ENCODE measurements at regions not wholly inside any gene's neighbourhood (a gene's known extent, or its start where the extent isn't known, plus 50 kb on each side); places are given as distances from the start of the nearest gene placed in this dataset.

DNA sequence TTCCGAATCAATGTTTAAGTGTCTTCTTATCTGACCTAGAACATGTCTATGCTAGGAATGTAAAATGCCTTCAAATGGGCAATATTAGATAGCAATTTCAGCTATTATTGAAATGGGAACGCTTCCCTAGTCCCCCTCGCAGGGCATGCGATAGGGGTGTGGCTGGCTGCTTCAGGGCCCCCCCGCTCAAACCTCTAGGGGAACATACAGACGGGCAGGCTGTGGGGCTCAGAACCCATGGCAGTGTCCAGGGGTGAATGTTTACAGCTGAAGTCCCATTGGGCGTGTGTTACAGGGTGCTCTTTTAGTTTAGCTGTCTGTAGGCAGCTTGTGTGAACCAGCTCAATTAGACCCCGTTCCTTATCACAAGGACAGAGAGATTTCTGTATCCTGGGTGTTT is 315.9 kb downstream of the DSEL start:
- Histone ChIP-seq H3K27me3 (ENCODE audit: insufficient read depth, low read length) (peaks cover 10% of the 10 kb centered on the region), H3K4me2 (ENCODE audit: insufficient read depth, low read length) (no peak overlapping the region), H3K79me2 (ENCODE audit: insufficient read depth, low read length) (no peaks in the 10 kb centered on the region), H3K27ac (ENCODE audit: low read depth, low read length) (no peak overlapping the region), H3K4me1 (ENCODE audit: insufficient read depth, low read length) (no peaks in the 10 kb centered on the region), H3K36me3 (ENCODE audit: insufficient read depth, low read length) (no peaks in the 10 kb centered on the region), H2AFZ (ENCODE audit: low read length) (peak overlapping the region; percentile 15), H3K9me3 (ENCODE audit: low read depth, low read length) (no peaks in the 10 kb centered on the region), H4K20me1 (ENCODE audit: insufficient read depth, low read length) (no peaks in the 10 kb centered on the region), H3K4me3 (ENCODE audit: insufficient read depth, low read length) (no peak overlapping the region)
- peak; percentile 11 for DNase-seq (ENCODE audit: insufficient read length, low spot score, missing footprints)
- TF ChIP-seq, protein P1, sequence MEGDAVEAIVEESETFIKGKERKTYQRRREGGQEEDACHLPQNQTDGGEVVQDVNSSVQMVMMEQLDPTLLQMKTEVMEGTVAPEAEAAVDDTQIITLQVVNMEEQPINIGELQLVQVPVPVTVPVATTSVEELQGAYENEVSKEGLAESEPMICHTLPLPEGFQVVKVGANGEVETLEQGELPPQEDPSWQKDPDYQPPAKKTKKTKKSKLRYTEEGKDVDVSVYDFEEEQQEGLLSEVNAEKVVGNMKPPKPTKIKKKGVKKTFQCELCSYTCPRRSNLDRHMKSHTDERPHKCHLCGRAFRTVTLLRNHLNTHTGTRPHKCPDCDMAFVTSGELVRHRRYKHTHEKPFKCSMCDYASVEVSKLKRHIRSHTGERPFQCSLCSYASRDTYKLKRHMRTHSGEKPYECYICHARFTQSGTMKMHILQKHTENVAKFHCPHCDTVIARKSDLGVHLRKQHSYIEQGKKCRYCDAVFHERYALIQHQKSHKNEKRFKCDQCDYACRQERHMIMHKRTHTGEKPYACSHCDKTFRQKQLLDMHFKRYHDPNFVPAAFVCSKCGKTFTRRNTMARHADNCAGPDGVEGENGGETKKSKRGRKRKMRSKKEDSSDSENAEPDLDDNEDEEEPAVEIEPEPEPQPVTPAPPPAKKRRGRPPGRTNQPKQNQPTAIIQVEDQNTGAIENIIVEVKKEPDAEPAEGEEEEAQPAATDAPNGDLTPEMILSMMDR (IDR thresholded peaks at IDR 0.05; ENCODE audit: extremely low read depth, low read depth, low read length): no peak

DNA sequence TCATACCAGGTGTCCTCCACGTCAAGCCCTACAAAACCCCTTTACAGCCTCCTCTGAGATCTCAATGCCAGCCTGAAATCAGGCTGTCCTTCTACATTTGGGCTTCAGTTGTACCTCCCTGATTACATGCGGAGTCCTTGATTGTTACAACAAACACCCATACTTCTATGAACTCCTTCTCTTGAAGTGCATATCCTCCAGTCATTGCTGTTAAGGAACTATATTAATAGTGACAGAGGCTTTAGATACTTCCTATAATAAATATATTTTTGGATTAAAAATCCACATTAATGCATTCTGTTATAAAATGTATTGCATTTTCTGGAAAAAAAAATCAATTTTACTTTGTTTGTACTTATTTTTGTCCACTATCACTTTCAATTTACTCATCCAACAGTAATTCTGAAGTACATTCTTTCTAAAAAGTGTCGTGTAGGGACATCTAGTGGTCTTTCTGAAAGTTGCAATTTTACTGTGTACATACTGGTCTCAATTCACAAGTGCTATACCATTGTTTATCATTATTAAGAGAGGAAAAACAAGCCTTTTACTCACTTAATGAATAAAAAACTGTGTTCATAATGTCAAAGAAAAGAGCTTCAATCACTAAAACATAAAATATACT is 316.4 kb downstream of the DSEL start:
- peaks cover 10% of the 10 kb centered on the region for H3K27me3 ChIP-seq (ENCODE audit: insufficient read depth, low read length)
- no peaks in the 10 kb centered on the region for H3K4me1 ChIP-seq (ENCODE audit: insufficient read depth, low read length)
- no peak overlapping the region for H3K4me3 ChIP-seq (ENCODE audit: insufficient read depth, low read length)
- H2AFZ ChIP-seq (ENCODE audit: low read length): peak overlapping the region; percentile 60
- peak overlapping the region; percentile 55 for H3K4me2 ChIP-seq (ENCODE audit: insufficient read depth, low read length)
- H3K36me3 ChIP-seq (ENCODE audit: insufficient read depth, low read length): no peaks in the 10 kb centered on the region
- no peaks in the 10 kb centered on the region for H3K79me2 ChIP-seq (ENCODE audit: insufficient read depth, low read length)
- DNase-seq (ENCODE audit: insufficient read length, low spot score, missing footprints): peak; percentile 45
- TF ChIP-seq, protein P1 (IDR thresholded peaks at IDR 0.05; ENCODE audit: extremely low read depth, low read depth, low read length): peak; percentile 60
- H4K20me1 ChIP-seq (ENCODE audit: insufficient read depth, low read length): no peaks in the 10 kb centered on the region
- H3K9me3 ChIP-seq (ENCODE audit: low read depth, low read length): no peaks in the 10 kb centered on the region
- H3K27ac ChIP-seq (ENCODE audit: low read depth, low read length): no peak overlapping the region

DNA sequence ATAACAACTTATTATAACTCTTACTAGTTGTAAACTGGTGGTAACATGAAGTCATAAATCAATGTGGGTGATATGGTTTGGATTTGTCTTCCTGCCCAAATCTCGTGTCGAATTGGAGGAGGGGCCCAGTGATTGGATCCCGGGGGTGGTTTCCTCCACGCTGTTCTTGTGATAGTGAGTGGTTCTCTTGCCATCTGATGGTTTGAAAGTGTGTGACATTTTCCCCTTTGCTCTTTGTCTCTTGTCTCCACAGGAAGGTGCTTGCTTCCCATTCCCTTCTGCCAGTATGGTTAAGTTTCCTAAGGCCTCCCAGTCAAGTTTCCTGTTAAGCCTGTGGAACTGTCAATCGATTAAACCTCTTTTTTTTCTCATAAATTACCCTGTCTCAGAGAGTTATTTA is 321.6 kb downstream of the DSEL start:
- Histone ChIP-seq H3K36me3 (ENCODE audit: insufficient read depth, low read length) (no peaks in the 10 kb centered on the region), H3K9me3 (ENCODE audit: low read depth, low read length) (no peaks in the 10 kb centered on the region), H3K79me2 (ENCODE audit: insufficient read depth, low read length) (no peaks in the 10 kb centered on the region), H2AFZ (ENCODE audit: low read length) (peak overlapping the region; percentile 17), H3K27ac (ENCODE audit: low read depth, low read length) (no peak overlapping the region), H4K20me1 (ENCODE audit: insufficient read depth, low read length) (no peaks in the 10 kb centered on the region), H3K4me3 (ENCODE audit: insufficient read depth, low read length) (no peak overlapping the region), H3K27me3 (ENCODE audit: insufficient read depth, low read length) (peaks cover 10% of the 10 kb centered on the region), H3K4me1 (ENCODE audit: insufficient read depth, low read length) (no peaks in the 10 kb centered on the region), H3K4me2 (ENCODE audit: insufficient read depth, low read length) (no peak overlapping the region)
- DNase-seq (ENCODE audit: insufficient read length, low spot score, missing footprints): no peak
- TF ChIP-seq, protein P1 (IDR thresholded peaks at IDR 0.05; ENCODE audit: extremely low read depth, low read depth, low read length): no peak

DNA sequence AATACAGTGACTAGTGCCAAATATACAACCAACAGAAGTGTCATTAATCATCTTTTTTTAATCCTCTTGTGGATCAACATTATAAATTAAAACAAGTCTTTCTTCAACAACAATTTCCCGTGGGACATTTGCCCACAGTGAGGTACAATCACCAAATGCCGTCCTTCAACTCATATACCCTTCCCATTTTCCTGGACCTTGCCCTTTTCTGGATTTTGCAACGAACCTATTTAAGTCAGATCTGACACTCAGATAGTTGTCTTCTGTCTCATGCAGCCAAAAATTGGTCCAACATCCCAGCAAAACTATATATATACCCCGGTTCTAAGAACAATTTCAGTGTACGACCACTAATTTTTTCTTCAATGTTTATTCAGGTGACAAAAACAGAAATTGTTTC is 324.0 kb downstream of the DSEL start:
- no peak overlapping the region for H3K27ac ChIP-seq (ENCODE audit: low read depth, low read length)
- no peaks in the 10 kb centered on the region for H4K20me1 ChIP-seq (ENCODE audit: insufficient read depth, low read length)
- H3K4me1 ChIP-seq (ENCODE audit: insufficient read depth, low read length): no peaks in the 10 kb centered on the region
- H3K4me2 ChIP-seq (ENCODE audit: insufficient read depth, low read length): no peak overlapping the region
- TF ChIP-seq, protein P1 (IDR thresholded peaks at IDR 0.05; ENCODE audit: extremely low read depth, low read depth, low read length): no peak
- H3K9me3 ChIP-seq (ENCODE audit: low read depth, low read length): no peaks in the 10 kb centered on the region
- H3K4me3 ChIP-seq (ENCODE audit: insufficient read depth, low read length): no peak overlapping the region
- DNase-seq (ENCODE audit: insufficient read length, low spot score, missing footprints): no peak
- H3K79me2 ChIP-seq (ENCODE audit: insufficient read depth, low read length): no peaks in the 10 kb centered on the region
- no peaks in the 10 kb centered on the region for H3K36me3 ChIP-seq (ENCODE audit: insufficient read depth, low read length)
- H2AFZ ChIP-seq (ENCODE audit: low read length): no peak overlapping the region
- peaks cover 3% of the 10 kb centered on the region for H3K27me3 ChIP-seq (ENCODE audit: insufficient read depth, low read length)
